ENCODE measurements at regions not wholly inside any gene's neighbourhood (a gene's known extent, or its start where the extent isn't known, plus 50 kb on each side); places are given as distances from the start of the nearest gene placed in this dataset.
"Not testable (repeated sequence)": the region's sequence is repeated elsewhere in the genome, so short reads cannot be mapped to it uniquely, and the experiment has no call there.

DNA sequence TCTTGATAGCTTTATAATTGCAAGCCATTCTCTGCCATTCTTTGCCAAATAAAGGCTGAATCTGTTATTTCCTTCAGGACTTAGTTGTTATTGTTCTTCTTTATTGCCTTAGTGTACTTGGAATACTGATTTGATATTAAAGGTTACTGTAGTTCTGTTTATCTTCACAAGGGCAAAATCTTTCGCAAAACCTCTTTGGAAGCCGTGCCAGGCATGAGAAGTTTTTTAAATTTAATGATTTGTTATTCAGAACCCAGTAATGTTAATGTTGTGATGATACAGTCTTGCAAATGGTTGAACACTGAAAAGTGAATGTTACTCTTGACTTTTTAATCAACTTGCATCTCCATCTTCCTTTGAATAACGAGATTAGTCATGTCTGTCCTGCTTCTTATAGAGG, 1225.2 kb upstream of the GOT2 start:
- Mint-ChIP-seq H3K36me3 (ENCODE audit: low read depth) (no peaks in the 10 kb centered on the region), H3K9me3 (peaks cover 8% of the 10 kb centered on the region), H3K27me3 (ENCODE audit: insufficient read depth) (peaks cover 1% of the 10 kb centered on the region), H3K27ac (no peak overlapping the region), H3K4me3 (no peak overlapping the region), H3K4me1 (ENCODE audit: low read depth) (no peaks in the 10 kb centered on the region)
- TF ChIP-seq, protein P1, sequence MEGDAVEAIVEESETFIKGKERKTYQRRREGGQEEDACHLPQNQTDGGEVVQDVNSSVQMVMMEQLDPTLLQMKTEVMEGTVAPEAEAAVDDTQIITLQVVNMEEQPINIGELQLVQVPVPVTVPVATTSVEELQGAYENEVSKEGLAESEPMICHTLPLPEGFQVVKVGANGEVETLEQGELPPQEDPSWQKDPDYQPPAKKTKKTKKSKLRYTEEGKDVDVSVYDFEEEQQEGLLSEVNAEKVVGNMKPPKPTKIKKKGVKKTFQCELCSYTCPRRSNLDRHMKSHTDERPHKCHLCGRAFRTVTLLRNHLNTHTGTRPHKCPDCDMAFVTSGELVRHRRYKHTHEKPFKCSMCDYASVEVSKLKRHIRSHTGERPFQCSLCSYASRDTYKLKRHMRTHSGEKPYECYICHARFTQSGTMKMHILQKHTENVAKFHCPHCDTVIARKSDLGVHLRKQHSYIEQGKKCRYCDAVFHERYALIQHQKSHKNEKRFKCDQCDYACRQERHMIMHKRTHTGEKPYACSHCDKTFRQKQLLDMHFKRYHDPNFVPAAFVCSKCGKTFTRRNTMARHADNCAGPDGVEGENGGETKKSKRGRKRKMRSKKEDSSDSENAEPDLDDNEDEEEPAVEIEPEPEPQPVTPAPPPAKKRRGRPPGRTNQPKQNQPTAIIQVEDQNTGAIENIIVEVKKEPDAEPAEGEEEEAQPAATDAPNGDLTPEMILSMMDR (IDR thresholded peaks at IDR 0.05): no peak
- DNase-seq: no peak

DNA sequence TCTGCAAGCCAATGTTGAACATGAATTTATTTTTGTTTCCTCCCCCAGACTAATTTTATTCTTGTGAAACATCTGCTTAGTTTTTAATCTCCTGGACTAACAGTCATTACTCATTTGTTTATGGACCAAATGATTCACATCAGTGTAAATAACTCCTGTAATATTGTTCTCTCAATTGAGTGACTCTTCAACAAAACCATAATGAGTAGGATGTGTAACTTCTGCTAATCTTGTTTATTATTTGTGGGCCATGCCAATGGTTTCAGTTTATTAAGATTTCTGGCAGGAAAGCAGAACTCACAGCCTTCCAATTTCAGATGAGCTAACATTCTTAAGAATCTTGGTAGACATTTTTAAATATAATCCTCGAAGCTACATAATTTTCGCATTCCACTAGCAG, 1216.3 kb upstream of the GOT2 start:
- DNase-seq: no peak

DNA sequence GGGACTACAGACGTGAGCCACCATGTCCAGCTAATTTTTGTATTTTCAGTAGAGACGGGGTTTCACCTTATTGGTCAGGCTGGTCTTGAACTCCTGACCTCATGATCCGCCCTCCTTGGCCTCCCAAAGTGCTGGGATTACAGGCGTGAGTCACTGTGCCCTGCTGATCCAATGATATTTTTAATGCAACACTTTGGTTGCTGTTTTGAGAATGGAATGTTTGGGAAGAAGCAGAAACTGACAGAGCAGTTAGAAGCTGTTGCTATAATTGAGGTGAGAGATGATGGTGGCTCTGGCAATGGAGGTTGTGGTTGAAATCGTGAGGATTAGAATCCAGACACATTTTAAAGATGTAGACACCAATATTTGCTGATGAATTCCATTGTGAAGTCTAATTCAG, 1209.9 kb upstream of the GOT2 start:
- not testable (repeated sequence) for H3K9me3 Mint-ChIP-seq; H3K4me3 Mint-ChIP-seq; DNase-seq; H3K27me3 Mint-ChIP-seq (ENCODE audit: insufficient read depth); H3K27ac Mint-ChIP-seq; H3K36me3 Mint-ChIP-seq (ENCODE audit: low read depth); H3K4me1 Mint-ChIP-seq (ENCODE audit: low read depth)

More for the DNA sequence above, 1216.3 kb upstream of the GOT2 start:
- Mint-ChIP-seq H3K27me3 (ENCODE audit: insufficient read depth) (no peaks in the 10 kb centered on the region), H3K27ac (no peak overlapping the region), H3K4me1 (ENCODE audit: low read depth) (no peaks in the 10 kb centered on the region), H3K4me3 (no peak overlapping the region), H3K36me3 (ENCODE audit: low read depth) (no peaks in the 10 kb centered on the region), H3K9me3 (peaks cover 3% of the 10 kb centered on the region; the same call in 1 of the 2 replicates)
- TF ChIP-seq, protein P1 (IDR thresholded peaks at IDR 0.05): no peak

DNA sequence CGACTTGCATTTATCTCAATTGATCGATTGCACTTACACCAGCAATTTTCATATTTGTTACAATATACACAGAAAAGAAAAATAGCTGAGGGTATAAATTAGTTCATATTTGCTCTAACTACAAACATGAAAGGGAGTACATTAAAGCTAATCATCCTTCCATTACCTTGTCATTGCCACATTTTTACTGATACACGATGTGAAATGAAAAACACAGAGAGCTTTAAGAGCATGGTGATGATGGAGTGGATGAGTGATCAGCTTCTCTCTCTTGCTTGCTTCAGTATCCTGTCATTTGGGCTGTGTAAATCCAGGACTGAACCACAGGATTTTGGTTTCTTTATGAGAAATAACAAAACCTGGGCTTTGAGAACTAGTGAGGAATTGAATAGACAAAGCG, 1207.5 kb upstream of the GOT2 start:
- peaks cover 3% of the 10 kb centered on the region; the same call in 1 of the 2 replicates for H3K9me3 Mint-ChIP-seq
- H3K36me3 Mint-ChIP-seq (ENCODE audit: low read depth): no peaks in the 10 kb centered on the region
- H3K4me1 Mint-ChIP-seq (ENCODE audit: low read depth): no peaks in the 10 kb centered on the region
- H3K27me3 Mint-ChIP-seq (ENCODE audit: insufficient read depth): no peaks in the 10 kb centered on the region
- H3K27ac Mint-ChIP-seq: no peak overlapping the region
- no peak overlapping the region for H3K4me3 Mint-ChIP-seq
- no peak for DNase-seq
- TF ChIP-seq, protein P1 (IDR thresholded peaks at IDR 0.05): no peak

DNA sequence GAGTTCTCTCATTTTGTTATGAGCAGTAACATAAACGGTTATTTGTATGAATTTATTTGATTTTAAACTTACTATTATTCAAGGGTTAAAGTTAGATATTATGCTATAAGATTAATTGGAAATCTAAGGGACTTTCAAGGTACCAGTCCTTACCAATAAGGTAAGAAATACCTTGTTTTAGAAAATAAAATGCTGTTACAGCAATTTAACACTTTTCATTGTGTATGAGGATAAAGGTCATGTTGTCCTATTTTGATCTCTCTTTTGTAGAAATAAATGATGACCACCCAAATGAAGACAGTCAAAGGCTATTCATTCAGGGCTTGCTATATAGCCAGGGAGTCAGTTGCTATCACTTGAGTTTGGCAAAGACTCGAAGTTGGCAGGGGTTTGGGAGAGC, 1185.9 kb upstream of the GOT2 start:
- Mint-ChIP-seq H3K4me1 (ENCODE audit: low read depth) (no peaks in the 10 kb centered on the region), H3K27ac (no peak overlapping the region), H3K9me3 (no peaks in the 10 kb centered on the region), H3K27me3 (ENCODE audit: insufficient read depth) (no peaks in the 10 kb centered on the region), H3K36me3 (ENCODE audit: low read depth) (no peaks in the 10 kb centered on the region), H3K4me3 (no peak overlapping the region)
- DNase-seq: no peak
- TF ChIP-seq, protein P1 (IDR thresholded peaks at IDR 0.05): no peak

DNA sequence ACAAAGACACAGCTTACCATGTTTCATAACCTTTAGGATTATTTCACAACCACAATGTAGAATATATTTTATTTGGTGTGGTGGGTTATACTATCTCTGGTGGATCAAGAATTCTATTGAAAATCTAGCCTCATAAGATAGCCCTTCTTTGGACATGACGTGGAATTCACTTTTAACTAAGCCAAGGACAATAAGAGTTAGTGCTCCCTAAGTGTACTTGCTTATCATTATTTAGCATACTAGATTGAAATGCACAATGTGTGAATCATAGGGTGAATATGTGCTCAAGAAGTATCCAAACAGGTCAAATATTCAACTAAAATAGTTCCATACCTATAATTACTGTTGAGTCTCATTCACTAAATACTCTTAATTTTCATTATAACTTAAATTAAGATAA, 1179.5 kb upstream of the GOT2 start:
- Mint-ChIP-seq H3K9me3 (no peaks in the 10 kb centered on the region), H3K27ac (no peak overlapping the region), H3K4me1 (ENCODE audit: low read depth) (peaks cover 15% of the 10 kb centered on the region), H3K4me3 (no peak overlapping the region), H3K27me3 (ENCODE audit: insufficient read depth) (no peaks in the 10 kb centered on the region), H3K36me3 (ENCODE audit: low read depth) (no peaks in the 10 kb centered on the region)
- no peak for DNase-seq
- TF ChIP-seq, protein P1 (IDR thresholded peaks at IDR 0.05): no peak
